Skin epidermis (tissue), 12 donors: ENCODE measurements at regions not wholly inside any gene's neighbourhood (a gene's known extent, or its start where the extent isn't known, plus 50 kb on each side); places are given as distances from the start of the nearest gene placed in this dataset.
"Not testable (repeated sequence)": the region's sequence is repeated elsewhere in the genome, so short reads cannot be mapped to it uniquely, and the experiment has no call there.

ENCODE experiments used
- H3K27ac ChIP-seq, 21 experiments: fragments of 200-600 bp; sonication (generic) in 11 of 21; one replicate each; pipeline ENCODE4 v1.5.0; 2020; ENCODE audit warnings: mild to moderate bottlenecking in 3 of 21, inconsistent platforms in 2 of 21, moderate library complexity in 2 of 21
- H3K4me3 ChIP-seq, 7 experiments: fragments of 200-600 bp; sonication (generic) in 2 of 7; one replicate each; pipeline ENCODE4 v1.5.0; 2020; ENCODE audit warnings: inconsistent platforms in 2 of 7, mild to moderate bottlenecking in 2 of 7, moderate library complexity in 1 of 7

DNA sequence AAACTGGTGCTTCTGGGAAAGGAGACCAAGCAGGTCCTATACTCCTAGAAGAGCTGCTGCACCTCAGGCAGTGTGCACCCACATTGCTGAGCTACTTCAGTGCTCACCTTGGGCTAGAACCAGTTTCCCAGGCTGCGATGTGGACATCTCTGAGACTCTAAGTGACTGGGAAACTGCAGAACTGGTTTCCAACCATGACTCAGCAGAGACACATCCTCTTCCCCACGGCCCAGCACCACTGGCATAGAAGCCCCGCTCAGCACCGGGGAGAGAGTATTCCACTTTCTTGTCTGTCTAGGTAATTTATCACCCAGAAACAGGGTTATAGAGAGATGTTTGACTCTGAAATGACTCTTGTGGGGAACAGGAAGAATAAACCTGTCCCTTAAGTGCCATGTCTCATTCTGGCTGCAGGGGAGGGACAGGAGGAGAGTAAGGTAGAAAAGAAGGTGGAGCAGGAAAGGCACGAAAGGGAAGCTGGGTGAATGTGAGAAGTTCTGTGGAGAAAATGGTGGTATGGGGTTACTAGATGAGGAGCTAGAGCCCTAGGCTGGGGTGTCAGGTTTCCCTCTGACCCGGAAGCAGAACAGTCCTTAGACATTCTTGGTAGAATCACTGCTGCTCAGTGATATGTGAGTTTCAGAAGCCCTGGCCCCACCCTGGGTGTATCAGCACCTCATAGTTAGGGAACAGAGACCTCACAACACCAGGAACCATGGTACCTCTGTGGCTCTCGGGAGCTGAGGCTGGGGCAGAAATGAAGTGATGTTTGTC, 340.4 kb upstream of the NCAM1 start:
- Histone ChIP-seq H3K4me3 (no peak overlapping the region), H3K27ac (peak overlapping the region in 7 of 21 experiments; percentile 2 to 70 (median 41))

DNA sequence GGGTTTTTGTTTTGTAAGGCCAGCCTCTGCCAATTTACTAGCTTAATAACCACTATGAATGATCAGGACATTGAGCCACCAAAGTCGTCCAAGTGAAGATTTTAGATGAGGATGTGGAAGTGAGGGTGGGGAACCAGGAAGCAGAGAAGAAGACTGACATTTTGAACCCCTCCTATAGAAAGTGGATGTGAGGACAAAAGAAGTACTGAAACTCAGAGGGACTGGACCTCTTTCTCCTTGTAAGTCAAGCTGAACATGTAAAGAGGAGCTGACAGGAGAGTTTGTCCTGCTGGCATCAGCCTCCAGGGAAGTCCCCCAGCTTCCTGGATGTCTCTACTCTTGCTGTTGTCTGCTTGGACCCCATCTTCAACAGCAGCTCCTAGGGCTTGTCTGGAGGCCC, 338.2 kb upstream of the NCAM1 start:
- Histone ChIP-seq H3K27ac (no peak overlapping the region), H3K4me3 (no peak overlapping the region)

DNA sequence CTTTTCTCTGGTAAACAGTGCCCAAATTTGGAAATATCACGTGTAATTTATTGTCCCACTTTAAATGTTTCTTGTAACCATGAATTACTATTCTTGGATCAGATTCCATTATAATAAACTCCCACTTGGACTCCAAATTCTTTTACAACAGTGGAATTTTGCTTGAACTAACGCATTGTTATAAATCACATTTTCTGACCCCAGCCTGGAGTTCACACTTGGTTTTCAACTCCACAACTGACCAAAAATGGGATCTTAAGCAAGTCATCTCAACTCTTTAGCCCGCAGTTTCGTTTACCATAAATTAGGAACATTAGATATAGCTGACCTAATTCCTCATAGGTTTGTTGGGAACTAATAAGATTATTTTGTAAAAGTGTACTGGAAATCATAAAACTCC, 336.8 kb upstream of the NCAM1 start:
- Histone ChIP-seq H3K4me3 (no peak overlapping the region), H3K27ac (no peak overlapping the region)

DNA sequence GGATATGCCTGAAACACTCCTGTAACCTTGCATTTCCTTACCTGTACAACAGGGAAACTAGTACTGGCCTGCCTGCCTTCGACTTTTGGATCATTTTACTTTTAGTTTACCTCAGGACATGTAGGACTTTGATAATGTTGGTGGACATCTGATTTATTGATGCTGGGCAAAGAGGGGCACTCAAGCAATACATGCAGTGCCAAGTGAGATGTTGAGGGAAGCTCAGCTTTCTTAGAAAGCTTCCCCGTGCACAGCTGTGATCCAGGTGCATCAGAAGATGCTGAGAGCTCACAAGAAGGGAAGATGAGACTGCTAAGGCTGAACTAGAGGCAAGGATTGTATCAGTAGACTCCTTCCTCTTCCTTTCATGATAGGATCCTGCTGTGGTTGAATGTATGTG, 336.2 kb upstream of the NCAM1 start:
- not testable (repeated sequence) for H3K27ac ChIP-seq, H3K4me3 ChIP-seq

DNA sequence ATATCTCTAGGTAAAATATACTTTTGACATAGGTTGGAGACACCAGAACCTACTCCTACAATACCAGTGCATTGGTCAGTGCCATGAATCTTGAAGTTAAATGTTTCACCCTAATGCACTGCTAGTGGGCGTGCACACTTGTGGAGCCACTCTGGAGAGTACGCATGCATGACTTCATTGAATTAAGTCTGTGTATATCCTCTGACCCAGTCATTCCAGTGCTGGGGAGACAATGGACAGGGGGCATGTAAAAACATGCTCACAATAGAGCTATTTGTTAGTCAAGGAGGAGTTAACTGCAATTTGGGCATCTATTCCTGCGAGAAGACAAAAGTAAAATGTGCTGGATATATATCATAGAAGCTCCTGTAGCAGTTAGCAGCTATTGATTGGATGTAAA, 335.4 kb upstream of the NCAM1 start:
- H3K27ac ChIP-seq: no peak overlapping the region
- no peak overlapping the region for H3K4me3 ChIP-seq

DNA sequence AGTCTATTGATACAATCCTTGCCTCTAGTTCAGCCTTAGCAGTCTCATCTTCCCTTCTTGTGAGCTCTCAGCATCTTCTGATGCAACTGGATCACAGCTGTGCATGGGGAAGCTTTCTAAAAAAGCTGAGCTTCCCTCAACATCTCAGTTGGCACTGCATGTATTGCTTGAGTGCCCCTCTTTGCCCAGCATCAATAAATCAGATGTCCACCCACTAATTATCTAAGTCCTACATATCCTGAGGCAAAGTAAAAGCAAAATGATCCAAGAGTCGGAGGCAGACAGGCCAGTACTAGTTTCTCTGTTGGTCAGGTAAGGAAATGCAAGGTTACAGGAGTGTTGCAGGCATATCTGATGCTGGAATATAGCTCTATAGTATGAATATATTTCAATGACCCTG, 334.5 kb upstream of the NCAM1 start:
- Histone ChIP-seq H3K4me3 (no peak overlapping the region), H3K27ac (no peak overlapping the region)

DNA sequence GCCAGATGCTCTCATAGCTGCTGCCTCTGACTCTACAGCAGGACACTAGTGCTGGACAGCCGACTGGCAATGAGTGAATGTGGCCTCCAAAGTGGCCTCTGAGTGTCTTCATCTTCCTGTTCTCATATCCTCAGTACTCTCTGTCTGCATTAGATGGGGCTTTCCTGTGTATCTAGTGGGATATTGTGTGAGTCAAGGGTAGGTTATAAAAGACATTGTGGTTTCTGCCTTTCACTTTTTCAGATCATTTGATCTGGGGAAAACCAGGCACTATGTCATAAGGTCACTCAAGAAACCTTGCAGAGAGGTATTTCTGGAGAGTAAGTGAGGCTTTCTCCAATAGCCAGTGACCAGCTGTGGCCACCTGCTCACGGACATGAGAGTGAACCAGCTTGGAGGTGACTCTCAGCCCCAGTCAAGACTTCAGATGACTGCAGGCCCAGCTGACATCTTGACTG, 333.6 kb upstream of the NCAM1 start:
- no peak overlapping the region for H3K4me3 ChIP-seq
- H3K27ac ChIP-seq: no peak overlapping the region

DNA sequence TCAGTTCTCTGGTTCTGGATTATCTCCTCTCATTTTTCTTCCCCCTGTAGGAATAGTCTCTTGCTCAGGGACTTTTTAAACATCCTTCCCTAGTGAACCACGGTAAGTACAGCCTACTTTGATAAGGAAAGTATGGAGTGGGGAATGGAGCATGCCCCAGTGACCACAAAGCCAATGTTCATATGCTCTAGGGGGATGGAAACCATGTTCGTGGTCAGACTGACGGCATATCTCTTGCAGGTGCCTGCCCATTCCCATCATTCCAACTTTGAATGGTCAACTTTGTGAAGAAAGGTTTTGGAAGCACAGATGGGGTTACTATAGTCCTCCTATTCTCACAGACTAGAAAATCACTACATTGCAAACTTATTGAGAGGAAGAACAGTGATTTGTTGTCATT, 332.5 kb upstream of the NCAM1 start:
- H3K4me3 ChIP-seq: no peak overlapping the region
- no peak overlapping the region for H3K27ac ChIP-seq

DNA sequence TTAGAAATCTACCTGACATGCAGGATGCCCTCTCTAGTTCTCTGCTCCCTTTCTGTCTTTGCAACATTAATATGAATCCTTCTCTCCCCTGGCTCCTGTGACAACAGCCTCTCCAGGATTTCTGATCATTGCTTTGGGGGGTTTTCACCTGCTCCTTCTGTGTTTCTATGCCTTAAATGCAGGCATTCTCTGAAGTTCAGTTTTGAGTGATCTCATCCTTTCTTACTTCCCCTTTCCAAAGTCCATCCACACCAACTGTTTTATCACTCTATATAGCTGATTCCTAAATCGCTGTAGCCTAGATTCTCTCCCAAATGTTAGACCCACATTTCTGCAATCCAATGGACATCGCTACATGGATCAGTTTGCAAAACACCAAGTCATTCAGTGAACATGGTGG, 330.7 kb upstream of the NCAM1 start:
- H3K27ac ChIP-seq: no peak overlapping the region
- no peak overlapping the region for H3K4me3 ChIP-seq

DNA sequence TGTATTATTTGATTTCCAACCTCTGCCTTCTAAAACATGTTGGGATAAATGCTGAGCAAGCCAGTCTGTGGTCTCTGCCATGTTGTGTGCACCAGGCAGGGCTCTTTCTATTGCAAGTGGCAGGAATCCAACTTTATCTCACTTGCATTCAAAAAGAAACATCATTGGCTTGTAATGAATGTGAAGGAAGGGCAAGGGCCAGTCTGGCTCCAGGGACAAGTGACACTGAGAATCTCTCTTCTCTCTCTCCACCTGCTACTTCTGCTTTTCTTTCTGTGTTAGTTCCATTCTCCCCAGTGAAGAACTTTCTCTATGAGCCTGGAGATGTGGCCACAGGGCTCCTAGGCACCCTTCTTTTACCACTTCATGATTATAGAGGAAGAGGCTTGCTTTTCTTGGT, 329.9 kb upstream of the NCAM1 start:
- Histone ChIP-seq H3K27ac (no peak overlapping the region), H3K4me3 (no peak overlapping the region)

DNA sequence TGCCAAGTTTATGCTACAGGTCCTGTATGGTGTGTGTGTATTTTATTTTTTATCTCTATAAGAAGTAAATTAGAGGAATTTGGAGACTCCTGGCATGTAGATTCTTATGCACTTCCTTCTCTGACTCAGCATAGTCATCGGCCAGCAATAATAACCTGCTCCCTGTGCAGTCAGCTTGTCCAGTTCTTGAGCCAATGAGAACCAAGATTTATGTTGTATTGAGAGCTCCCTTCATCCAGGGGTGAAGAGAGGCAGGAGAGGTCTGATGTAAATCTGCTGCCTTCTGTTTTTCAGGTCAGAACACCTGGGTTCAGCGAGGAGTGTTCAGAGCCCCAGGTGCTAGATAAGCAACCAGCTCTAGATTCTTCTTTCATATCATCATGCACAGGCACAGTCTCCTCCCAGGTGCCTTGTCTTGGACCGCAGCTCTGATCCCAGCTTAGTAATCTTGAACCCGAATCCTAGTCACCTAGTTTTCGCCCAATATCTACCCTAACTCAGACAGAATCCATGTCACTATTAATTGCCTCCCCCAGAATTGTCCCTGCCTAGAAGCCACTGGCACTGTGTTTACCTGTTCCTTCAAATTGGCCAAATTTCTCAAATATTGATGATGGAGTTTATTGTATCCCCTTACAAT, 328.2 kb upstream of the NCAM1 start:
- no peak overlapping the region for H3K27ac ChIP-seq
- H3K4me3 ChIP-seq: no peak overlapping the region

DNA sequence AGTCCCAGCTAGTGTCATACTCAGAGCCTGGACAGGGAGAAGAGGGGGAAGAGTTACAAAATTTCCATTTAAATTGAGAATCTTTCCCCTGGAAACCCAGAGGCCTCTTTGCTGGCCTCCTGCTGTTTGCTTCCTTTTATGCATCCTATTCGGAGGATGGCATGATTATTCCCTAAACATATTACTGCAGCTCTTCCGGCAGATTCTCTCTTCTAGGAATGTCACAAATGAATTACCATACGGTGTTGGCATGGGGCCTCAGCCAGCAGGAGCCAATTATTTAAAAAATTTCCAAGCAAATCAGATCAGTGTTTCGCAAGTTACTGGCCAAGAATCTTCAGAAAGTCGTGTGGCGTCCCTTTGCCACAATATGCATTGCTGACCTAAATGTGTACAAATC, 326.7 kb upstream of the NCAM1 start:
- no peak overlapping the region for H3K27ac ChIP-seq
- H3K4me3 ChIP-seq: no peak overlapping the region

DNA sequence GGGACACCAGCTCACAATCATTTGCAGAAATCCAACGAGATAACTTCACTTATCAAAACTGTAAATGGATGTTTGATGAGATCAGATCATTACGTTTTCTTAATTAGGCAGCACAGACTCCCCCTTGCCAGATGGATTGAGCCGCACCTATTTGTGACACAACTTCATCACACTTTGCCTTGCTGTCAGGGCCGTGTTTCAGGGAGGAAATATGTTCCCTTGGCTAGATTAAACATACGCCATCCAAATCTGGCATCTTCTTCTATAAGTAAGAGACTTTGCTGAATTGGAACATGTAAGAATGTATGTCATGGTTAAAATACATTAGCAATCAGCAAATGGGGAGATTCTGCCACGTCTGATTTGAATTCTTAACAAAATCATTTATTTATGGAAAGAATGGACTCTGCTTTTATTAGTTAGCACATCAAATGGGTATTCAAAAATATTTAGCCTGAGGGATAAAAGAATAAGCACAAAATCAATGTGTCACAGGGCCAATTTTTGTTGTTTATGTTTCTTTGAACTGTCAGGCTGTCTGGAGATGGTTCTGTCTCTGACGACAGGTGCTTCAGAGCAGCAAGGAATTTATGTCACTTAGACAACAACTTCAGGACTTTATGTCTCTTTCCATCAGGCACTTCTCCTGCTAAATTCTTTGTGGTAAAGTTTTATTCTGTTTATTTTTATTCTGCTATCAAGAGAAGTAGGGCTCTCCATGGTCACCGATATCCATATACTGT, 326.1 kb upstream of the NCAM1 start:
- Histone ChIP-seq H3K27ac (no peak overlapping the region), H3K4me3 (no peak overlapping the region)

DNA sequence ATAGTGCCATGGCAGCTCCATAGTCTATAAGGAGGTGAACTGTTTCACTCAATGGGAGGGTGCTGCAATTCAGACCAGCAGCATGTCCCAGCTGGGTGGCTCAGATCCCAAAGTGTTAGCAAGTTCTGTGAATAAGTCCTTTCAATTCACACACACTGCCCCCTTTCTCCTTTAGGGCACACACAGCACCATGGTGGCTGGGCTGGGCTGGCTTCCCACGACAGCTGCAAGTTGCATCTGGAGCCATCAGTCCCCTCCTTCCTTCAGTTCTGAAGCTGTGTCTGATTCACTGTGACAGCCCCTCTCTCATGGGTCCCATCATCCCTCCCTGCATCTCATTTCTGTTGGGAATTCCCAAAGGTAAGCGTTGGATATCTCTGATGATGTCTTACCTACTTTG, 324.1 kb upstream of the NCAM1 start:
- no peak overlapping the region for H3K27ac ChIP-seq
- no peak overlapping the region for H3K4me3 ChIP-seq

DNA sequence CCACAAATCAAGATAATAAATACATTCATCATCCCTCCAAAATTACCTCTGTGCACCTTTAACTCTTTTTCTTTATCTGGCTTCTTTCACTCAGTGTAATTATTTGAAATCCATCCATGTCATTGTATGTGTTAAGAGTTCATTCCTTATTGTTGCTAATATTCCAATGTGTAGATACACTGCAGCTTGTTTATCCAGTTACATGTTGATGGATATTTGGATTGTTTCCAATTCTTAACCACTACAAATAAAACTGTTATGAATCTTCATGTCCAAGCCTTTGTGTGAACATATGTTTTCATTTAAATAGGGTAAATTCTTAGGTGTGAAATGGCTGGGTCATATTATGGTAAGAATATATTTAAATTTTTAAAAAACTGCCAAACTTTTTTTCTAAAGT, 323.3 kb upstream of the NCAM1 start:
- H3K27ac ChIP-seq: no peak overlapping the region
- no peak overlapping the region for H3K4me3 ChIP-seq

DNA sequence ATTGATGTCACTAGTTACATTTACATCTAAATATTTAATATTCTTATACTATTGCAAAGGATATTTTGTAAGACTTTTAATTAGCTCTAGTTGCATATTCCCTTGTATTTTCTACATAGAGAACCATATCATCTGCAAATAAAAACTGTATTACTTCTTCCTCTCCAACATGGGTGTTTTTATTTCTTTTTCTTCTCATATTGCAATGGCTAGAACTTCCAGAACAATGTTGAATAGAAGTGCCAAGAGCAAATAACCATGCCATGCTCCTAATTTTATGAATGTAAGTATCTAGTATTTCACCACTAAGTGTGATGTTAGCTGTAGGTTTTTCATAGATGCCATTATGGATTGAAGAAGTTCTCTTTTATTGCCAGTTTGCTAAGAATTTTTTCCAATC, 321.8 kb upstream of the NCAM1 start:
- Histone ChIP-seq H3K27ac (no peak overlapping the region), H3K4me3 (no peak overlapping the region)

DNA sequence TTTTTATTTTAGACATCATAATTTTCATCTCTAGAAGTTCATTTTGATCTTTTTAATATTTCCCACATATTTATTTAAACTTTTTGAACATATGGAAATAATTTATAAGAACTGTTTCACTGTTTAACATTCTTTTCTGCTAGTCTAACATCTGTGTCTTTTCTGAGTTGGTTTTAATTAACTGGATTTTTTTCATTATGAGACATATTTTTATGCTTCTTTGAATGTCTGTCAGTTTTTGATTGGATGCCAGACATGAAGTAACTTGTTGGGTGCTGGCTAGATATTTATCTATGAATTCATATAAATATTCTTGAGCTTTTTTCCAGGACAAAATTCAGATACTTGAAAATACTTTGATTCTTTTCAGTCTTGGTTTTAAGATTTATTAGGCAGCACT, 317.8 kb upstream of the NCAM1 start:
- H3K27ac ChIP-seq: no peak overlapping the region
- H3K4me3 ChIP-seq: no peak overlapping the region

DNA sequence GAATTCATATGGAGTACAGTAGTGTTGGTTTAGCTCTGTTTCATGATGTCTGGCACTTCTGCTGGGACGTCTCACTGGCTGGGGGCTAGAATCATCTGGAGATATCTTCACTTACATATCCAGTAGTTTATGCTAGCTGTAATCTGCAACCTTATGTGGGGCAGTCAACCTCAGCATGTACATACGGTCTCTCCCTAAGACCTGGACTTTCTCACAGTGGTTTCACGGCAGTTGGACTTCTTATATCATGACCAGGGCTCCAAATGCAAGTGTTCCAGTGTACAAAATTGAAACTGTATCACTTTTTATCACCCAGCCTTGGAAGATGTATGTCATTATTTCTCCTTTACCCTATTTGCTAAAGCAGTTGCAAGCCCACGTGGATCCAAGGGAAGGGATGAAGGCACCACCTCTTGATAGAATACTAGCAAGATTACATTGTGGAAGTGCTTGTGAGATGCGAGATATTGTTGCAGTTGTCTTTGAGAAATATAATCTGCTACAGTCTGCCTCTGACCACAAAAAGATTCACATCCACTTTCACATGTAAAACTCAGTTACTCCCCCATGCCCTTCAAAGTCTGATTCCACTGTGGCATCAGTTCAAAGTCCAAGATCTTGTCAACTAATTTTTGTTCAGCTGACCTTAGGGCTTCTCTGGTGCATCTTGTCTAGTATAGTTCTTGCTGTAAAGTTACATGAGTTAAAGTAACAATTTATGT, 316.6 kb upstream of the NCAM1 start:
- no peak overlapping the region for H3K27ac ChIP-seq

DNA sequence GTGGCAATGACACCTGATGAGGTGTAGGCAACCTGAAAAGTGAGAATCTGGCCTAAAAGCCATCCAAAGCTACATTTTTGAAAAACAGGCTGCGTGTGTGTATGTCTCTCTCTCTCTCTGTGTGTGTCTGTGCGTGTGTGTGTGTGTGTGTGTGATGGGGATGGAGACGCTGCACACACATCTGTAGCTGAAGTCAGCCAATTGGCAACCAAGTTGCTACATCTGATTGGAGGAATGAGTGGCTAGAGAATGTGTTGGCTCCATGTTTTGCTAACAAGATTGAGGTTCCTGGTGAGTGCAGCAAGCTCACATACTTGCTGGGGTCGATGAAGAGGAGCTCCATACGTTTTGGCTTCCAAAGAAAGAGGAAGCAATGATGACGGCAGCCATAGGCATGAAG, 311.4 kb upstream of the NCAM1 start:
- no peak overlapping the region for H3K27ac ChIP-seq
- no peak overlapping the region for H3K4me3 ChIP-seq

More for the DNA sequence above, 316.6 kb upstream of the NCAM1 start:
- H3K4me3 ChIP-seq: no peak overlapping the region

DNA sequence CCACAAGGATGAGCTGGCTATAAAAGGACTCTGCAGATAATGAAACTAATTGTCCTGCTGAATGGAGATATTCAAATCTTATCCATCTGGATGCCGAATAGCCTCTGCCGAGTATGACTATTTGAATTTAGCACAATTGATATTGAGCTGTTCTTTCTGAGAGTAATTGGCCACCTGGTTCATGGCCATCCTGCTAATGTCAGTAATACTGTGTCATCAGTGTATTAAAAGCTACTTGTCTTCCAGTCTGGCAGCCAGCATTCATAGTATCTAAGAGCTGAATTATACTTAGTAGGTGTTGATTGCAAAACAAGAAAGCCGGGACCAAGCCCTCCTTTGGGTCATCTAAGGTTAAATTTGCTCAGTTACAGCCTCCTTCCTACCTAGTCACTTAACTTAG, 310.7 kb upstream of the NCAM1 start:
- Histone ChIP-seq H3K27ac (no peak overlapping the region), H3K4me3 (no peak overlapping the region)
